Parathyroid adenoma (tissue), 2 donors: ENCODE measurements at regions not wholly inside any gene's neighbourhood (a gene's known extent, or its start where the extent isn't known, plus 50 kb on each side); places are given as distances from the start of the nearest gene placed in this dataset.

Source experiments
- H2AFZ ChIP-seq: fragments of 300-600 bp; sonication (generic); one replicate; pipeline ENCODE4 v1.7.0; 2017; ENCODE audit warnings: antibody characterized with exemption, mild to moderate bottlenecking
- H3K27ac ChIP-seq: fragments of 300-600 bp; sonication (generic); one replicate; pipeline ENCODE4 v1.7.0; 2017
- H3K27me3 ChIP-seq: fragments of 300-600 bp; sonication (generic); one replicate; pipeline ENCODE4 v1.7.0; 2017; ENCODE audit warnings: low read length; ENCODE audit not compliant: control insufficient read depth, insufficient read depth
- H3K36me3 ChIP-seq: fragments of 300-600 bp; sonication (generic); one replicate; pipeline ENCODE4 v1.7.0; 2017; ENCODE audit warnings: low read length; ENCODE audit not compliant: control insufficient read depth, insufficient read depth
- H3K4me1 ChIP-seq: fragments of 300-600 bp; sonication (generic); one replicate; pipeline ENCODE4 v1.7.0; 2017; ENCODE audit warnings: control low read depth
- H3K4me2 ChIP-seq: fragments of 300-600 bp; sonication (generic); one replicate; pipeline ENCODE4 v1.7.0; 2017; ENCODE audit warnings: low read length
- H3K4me3 ChIP-seq: fragments of 300-600 bp; sonication (generic); one replicate; pipeline ENCODE4 v1.7.0; 2017; ENCODE audit warnings: low read depth, low read length
- H3K79me2 ChIP-seq: fragments of 300-600 bp; sonication (generic); one replicate; pipeline ENCODE4 v1.7.0; 2017; ENCODE audit warnings: control low read depth
- H3K9ac ChIP-seq: fragments of 300-600 bp; sonication (generic); one replicate; pipeline ENCODE4 v1.7.0; 2017; ENCODE audit warnings: mild to moderate bottlenecking
- H3K9me3 ChIP-seq: fragments of 300-600 bp; sonication (generic); one replicate; pipeline ENCODE4 v1.7.0; 2017; ENCODE audit warnings: low read length; ENCODE audit not compliant: control insufficient read depth
- TF ChIP-seq, protein P1 (sequence below): fragments of 300-600 bp; sonication (generic); IDR thresholded peaks from one replicate; pipeline ENCODE4 v1.7.0; 2017; ENCODE audit warnings: antibody characterized with exemption, mild to moderate bottlenecking
- donor health status: primary hyperparathyroidism.

DNA sequence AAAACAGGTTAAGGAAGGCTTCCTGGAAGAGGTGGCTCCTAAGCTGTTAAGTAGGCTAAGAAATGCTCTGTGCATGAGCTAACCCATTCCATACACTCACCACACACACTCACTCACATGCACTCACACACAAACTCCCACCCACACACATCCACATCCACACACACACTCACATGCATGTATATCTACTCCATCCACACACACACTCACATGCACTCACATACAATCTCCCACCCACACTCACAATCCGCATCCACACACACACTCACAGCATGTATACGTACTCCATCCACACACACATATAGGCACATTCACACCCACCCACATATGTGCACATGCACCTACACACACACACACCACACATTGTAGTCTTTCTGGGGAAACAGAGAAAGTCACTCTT lies 89.3 kb upstream of the HNF1B start:
- H3K4me1 ChIP-seq = peaks cover 12% of the 10 kb centered on the region
- TF ChIP-seq, protein P1, sequence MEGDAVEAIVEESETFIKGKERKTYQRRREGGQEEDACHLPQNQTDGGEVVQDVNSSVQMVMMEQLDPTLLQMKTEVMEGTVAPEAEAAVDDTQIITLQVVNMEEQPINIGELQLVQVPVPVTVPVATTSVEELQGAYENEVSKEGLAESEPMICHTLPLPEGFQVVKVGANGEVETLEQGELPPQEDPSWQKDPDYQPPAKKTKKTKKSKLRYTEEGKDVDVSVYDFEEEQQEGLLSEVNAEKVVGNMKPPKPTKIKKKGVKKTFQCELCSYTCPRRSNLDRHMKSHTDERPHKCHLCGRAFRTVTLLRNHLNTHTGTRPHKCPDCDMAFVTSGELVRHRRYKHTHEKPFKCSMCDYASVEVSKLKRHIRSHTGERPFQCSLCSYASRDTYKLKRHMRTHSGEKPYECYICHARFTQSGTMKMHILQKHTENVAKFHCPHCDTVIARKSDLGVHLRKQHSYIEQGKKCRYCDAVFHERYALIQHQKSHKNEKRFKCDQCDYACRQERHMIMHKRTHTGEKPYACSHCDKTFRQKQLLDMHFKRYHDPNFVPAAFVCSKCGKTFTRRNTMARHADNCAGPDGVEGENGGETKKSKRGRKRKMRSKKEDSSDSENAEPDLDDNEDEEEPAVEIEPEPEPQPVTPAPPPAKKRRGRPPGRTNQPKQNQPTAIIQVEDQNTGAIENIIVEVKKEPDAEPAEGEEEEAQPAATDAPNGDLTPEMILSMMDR = no peak
- no peak overlapping the region for H3K4me3 ChIP-seq
- H3K36me3 ChIP-seq = no peaks in the 10 kb centered on the region
- H3K9me3 ChIP-seq = no peaks in the 10 kb centered on the region
- H3K27me3 ChIP-seq = no peaks in the 10 kb centered on the region
- no peak overlapping the region for H3K27ac ChIP-seq
- no peak overlapping the region for H2AFZ ChIP-seq
- no peaks in the 10 kb centered on the region for H3K79me2 ChIP-seq
- H3K9ac ChIP-seq = no peak overlapping the region
- H3K4me2 ChIP-seq = no peak overlapping the region

DNA sequence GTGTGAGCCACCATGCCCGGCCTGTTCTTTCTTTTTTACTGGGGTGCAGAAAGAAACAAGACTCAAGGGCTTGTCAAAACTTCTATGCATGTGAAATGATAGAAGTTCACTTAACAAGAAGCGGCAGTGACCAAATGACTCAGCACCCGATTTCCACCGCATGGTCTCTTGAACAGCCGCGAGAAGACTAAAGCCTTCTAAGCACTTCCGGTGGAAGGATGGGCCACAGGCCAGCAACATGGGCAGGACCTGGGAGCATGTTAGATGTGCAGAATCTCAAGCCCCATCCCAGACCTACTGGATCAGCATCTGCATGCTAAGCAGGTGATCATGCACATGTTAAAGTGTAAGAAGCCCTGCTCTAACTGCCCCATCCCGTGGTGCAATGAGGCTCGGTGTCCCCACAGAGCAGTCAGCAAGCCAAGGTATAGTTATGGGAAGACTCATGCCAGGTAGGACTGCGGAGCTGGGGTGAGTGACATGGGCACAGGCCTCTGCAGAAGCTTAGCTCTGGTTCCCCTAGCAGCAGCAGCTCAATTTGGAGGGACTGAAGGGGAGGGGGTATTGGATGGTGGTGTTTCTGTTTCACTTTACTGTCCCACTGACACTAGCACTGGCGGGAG lies 88.5 kb upstream of the HNF1B start:
- Histone ChIP-seq H3K4me2 (no peak overlapping the region), H3K4me3 (no peak overlapping the region), H3K9me3 (no peaks in the 10 kb centered on the region), H2AFZ (no peak overlapping the region), H3K79me2 (no peaks in the 10 kb centered on the region), H3K27ac (no peak overlapping the region), H3K4me1 (peaks cover 12% of the 10 kb centered on the region), H3K9ac (no peak overlapping the region), H3K27me3 (no peaks in the 10 kb centered on the region), H3K36me3 (no peaks in the 10 kb centered on the region)
- TF ChIP-seq, protein P1 = no peak

- TF ChIP-seq, protein P1 = no peak
- no peak overlapping the region for H3K9ac ChIP-seq
- no peaks in the 10 kb centered on the region for H3K79me2 ChIP-seq
- H3K4me1 ChIP-seq = peaks cover 12% of the 10 kb centered on the region
- H2AFZ ChIP-seq = no peak overlapping the region
- no peak overlapping the region for H3K4me2 ChIP-seq
- no peaks in the 10 kb centered on the region for H3K27me3 ChIP-seq
- no peak overlapping the region for H3K27ac ChIP-seq
- H3K36me3 ChIP-seq = no peaks in the 10 kb centered on the region
- H3K4me3 ChIP-seq = no peak overlapping the region
- no peaks in the 10 kb centered on the region for H3K9me3 ChIP-seq
Measured at GRCh38 chr17:37831986-37832385, 87.1 kb upstream of the HNF1B start.

- Histone ChIP-seq H3K79me2 (no peaks in the 10 kb centered on the region), H3K9ac (no peak overlapping the region), H3K36me3 (no peaks in the 10 kb centered on the region), H3K4me3 (no peak overlapping the region), H3K4me2 (no peak overlapping the region), H2AFZ (no peak overlapping the region), H3K4me1 (peaks cover 12% of the 10 kb centered on the region), H3K27me3 (no peaks in the 10 kb centered on the region), H3K9me3 (no peaks in the 10 kb centered on the region), H3K27ac (no peak overlapping the region)
- TF ChIP-seq, protein P1 = no peak
Measured at GRCh38 chr17:37831492-37831891, 86.6 kb upstream of the HNF1B start.
